ENCODE measurements at regions not wholly inside any gene's neighbourhood (a gene's known extent, or its start where the extent isn't known, plus 50 kb on each side); places are given as distances from the start of the nearest gene placed in this dataset.

GRCh38 chr6:22808466-22808865 lies 239.1 kb downstream of the HDGFL1 start:
- no peak overlapping the region; the same call in 1 of the 2 replicates for H3K56ac ChIP-seq (ENCODE audit: extremely low read depth, insufficient read depth, low read length)
- no peak overlapping the region for H2AK5ac ChIP-seq (ENCODE audit: low read depth, low read length)
- H2BK120ac ChIP-seq (ENCODE audit: low read depth, low read length) = no peak overlapping the region

More at GRCh38 chr6:22808466-22808865, 239.1 kb downstream of the HDGFL1 start:
- H4K5ac ChIP-seq (ENCODE audit: low read depth, low read length) = no peak overlapping the region
- H3K18ac ChIP-seq (ENCODE audit: low read depth, low read length) = no peak overlapping the region
- H3K4me1 ChIP-seq (ENCODE audit: control insufficient read depth, insufficient read depth, low read length) = no peaks in the 10 kb centered on the region
- H2AFZ ChIP-seq (replicated peaks; ENCODE audit: low read length, poor library complexity) = no peak overlapping the region
- ATAC-seq (ENCODE audit: low read depth) = no peak
- peak; percentile 5 for DNase-seq
- H3K4me2 ChIP-seq (ENCODE audit: low read depth, low read length) = no peak overlapping the region
- dilution Hi-C loops (cut with HindIII; ENCODE audit: low sequenced_read_pairs, unreplicated experiment) = no loop called here
- no peak overlapping the region for H4K91ac ChIP-seq (ENCODE audit: insufficient read depth, low read depth, low read length)
- H3K36me3 ChIP-seq (ENCODE audit: control insufficient read depth, insufficient read depth, low read length) = no peaks in the 10 kb centered on the region
- no peak overlapping the region for H3K23ac ChIP-seq (ENCODE audit: low read depth, low read length)
- H3K79me1 ChIP-seq (ENCODE audit: low read depth in 1 of 2, low read length in 2 of 2) = no peaks in the 10 kb centered on the region
- intact Hi-C loops (cut with micrococcal nuclease) = no loop called here
- no peaks in the 10 kb centered on the region for H3K9me1 ChIP-seq (ENCODE audit: insufficient read depth, low read length)
- no TSS peak for BruUV-seq (replicated peaks)
- in situ Hi-C loops (cut with MboI; ENCODE audit: low sequenced_read_pairs) = no loop called here
- H2BK15ac ChIP-seq (ENCODE audit: low read depth, low read length) = no peak overlapping the region
- no CpG with 5 or more reads among the region's 1 CpG for WGBS, 2 experiments (ENCODE audit: extremely low coverage in 2 of 2, insufficient read length in 1 of 2)
- H4K8ac ChIP-seq (ENCODE audit: low read depth in 2 of 2, low read length in 2 of 2) = no peak overlapping the region
- H3K9me3 ChIP-seq (ENCODE audit: control insufficient read depth, insufficient read depth, low read length) = no peaks in the 10 kb centered on the region
- H2BK5ac ChIP-seq (ENCODE audit: low read depth, low read length, poor library complexity, severe bottlenecking) = no peak overlapping the region
- H3K14ac ChIP-seq (replicated peaks; ENCODE audit: low read depth, low read length) = no peak overlapping the region
- ChIA-PET CTCF (no interaction called here), POLR2A (ENCODE audit: unreplicated experiment) (no interaction called here)
- no peak overlapping the region for H2AK9ac ChIP-seq (replicated peaks; ENCODE audit: low read depth, low read length, poor library complexity)
- no peaks in the 10 kb centered on the region for H4K20me1 ChIP-seq (ENCODE audit: insufficient read depth, low read length)
- no peak overlapping the region for H2BK20ac ChIP-seq (ENCODE audit: low read depth, low read length)
- H3K27ac ChIP-seq (ENCODE audit: insufficient read depth, low read length) = no peak overlapping the region
- no peak overlapping the region for H3K9ac ChIP-seq (ENCODE audit: low read depth, low read length)
- H3K27me3 ChIP-seq (ENCODE audit: control insufficient read depth, insufficient read depth, low read length) = no peaks in the 10 kb centered on the region
- no peak overlapping the region for H3K4ac ChIP-seq (ENCODE audit: low read depth, low read length)
- H3K4me3 ChIP-seq (ENCODE audit: insufficient read depth, low read depth, low read length) = no peak overlapping the region
- TF ChIP-seq SMC3 (IDR thresholded peaks at IDR 0.05; ENCODE audit: low read depth, low read length) (no peak), FOS (IDR thresholded peaks at IDR 0.05; ENCODE audit: low read depth, low read length) (no peak), NFE2L2 (IDR thresholded peaks at IDR 0.05; ENCODE audit: low read depth, low read length) (no peak), USF2 (IDR thresholded peaks at IDR 0.05; ENCODE audit: low read depth, low read length) (no peak), CEBPB (IDR thresholded peaks at IDR 0.05; ENCODE audit: low read depth, low read length) (no peak), RCOR1 (IDR thresholded peaks at IDR 0.05; ENCODE audit: insufficient replicate concordance, low read length) (no peak), BHLHE40 (IDR thresholded peaks at IDR 0.05; ENCODE audit: low read depth, low read length) (no peak), CHD1 (IDR thresholded peaks at IDR 0.05; ENCODE audit: low read depth, low read length) (no peak), MAFK (IDR thresholded peaks at IDR 0.05; ENCODE audit: low read depth, low read length) (no peak)
